HepG2 (cell line): ENCODE measurements at regions not wholly inside any gene's neighbourhood (a gene's known extent, or its start where the extent isn't known, plus 50 kb on each side); places are given as distances from the start of the nearest gene placed in this dataset.

Source experiments
- ADNP ChIP-seq: sonication (generic); formaldehyde crosslinking; IDR thresholded peaks from 2 replicates; pipeline ENCODE4 v1.4.0; 2020; ENCODE audit warnings: missing genetic modification reagents
- ATAD3A ChIP-seq: sonication (generic); formaldehyde crosslinking; IDR thresholded peaks from 2 replicates; pipeline ENCODE4 v1.4.0; 2020; ENCODE audit warnings: missing genetic modification reagents
- HOXD1 ChIP-seq: sonication (generic); formaldehyde crosslinking; IDR thresholded peaks from 2 replicates; pipeline ENCODE4 v1.5.0; 2020; ENCODE audit warnings: missing genetic modification reagents
- MAFK ChIP-seq, 2 experiments: IDR thresholded peaks in 1 of 2; conservative IDR thresholded peaks in 1 of 2; 2 replicates each; pipeline ENCODE4 v1.6.1; 2011; ENCODE audit warnings: improper control_type of control experiment in 2 of 2, low read length in 2 of 2
- MEF2D ChIP-seq: sonication (generic); formaldehyde crosslinking; IDR thresholded peaks from 2 replicates; pipeline ENCODE4 v1.5.1; 2020; ENCODE audit warnings: mild to moderate bottlenecking, missing genetic modification reagents
- NAIF1 ChIP-seq: sonication (generic); formaldehyde crosslinking; IDR thresholded peaks from 2 replicates; pipeline ENCODE4 v1.5.0; 2020; ENCODE audit warnings: mild to moderate bottlenecking, missing genetic modification reagents, borderline replicate concordance
- NFATC3 ChIP-seq: sonication (generic); formaldehyde crosslinking; IDR thresholded peaks from 2 replicates; pipeline ENCODE4 v1.5.1; 2020; ENCODE audit warnings: mild to moderate bottlenecking, missing genetic modification reagents
- NFYB ChIP-seq: sonication (generic); formaldehyde crosslinking; IDR thresholded peaks from 2 replicates; pipeline ENCODE4 v1.4.0; 2020; ENCODE audit warnings: missing genetic modification reagents
- PHF8 ChIP-seq: sonication (generic); formaldehyde crosslinking; IDR thresholded peaks from 2 replicates; pipeline ENCODE4 v1.5.0; 2020; ENCODE audit warnings: missing genetic modification reagents
- REPIN1 ChIP-seq: sonication (generic); formaldehyde crosslinking; IDR thresholded peaks from 2 replicates; pipeline ENCODE4 v1.8.0; 2022; ENCODE audit warnings: missing genetic modification reagents, low read depth, mild to moderate bottlenecking, borderline replicate concordance
- SOX5 ChIP-seq: IDR thresholded peaks from 2 replicates; pipeline ENCODE4 v1.6.1; 2016; ENCODE audit warnings: borderline replicate concordance
- ZNF20 ChIP-seq: sonication (generic); formaldehyde crosslinking; IDR thresholded peaks from 2 replicates; pipeline ENCODE4 v1.4.0; 2020; ENCODE audit warnings: mild to moderate bottlenecking, moderate library complexity, missing genetic modification reagents
- ZNF230 ChIP-seq: sonication (generic); formaldehyde crosslinking; IDR thresholded peaks from 2 replicates; pipeline ENCODE4 v1.4.0; 2020; ENCODE audit warnings: mild to moderate bottlenecking, missing genetic modification reagents
- ZNF260 ChIP-seq: sonication (generic); formaldehyde crosslinking; IDR thresholded peaks from 2 replicates; pipeline ENCODE4 v1.4.0; 2020; ENCODE audit warnings: missing genetic modification reagents, low read depth, mild to moderate bottlenecking, borderline replicate concordance
- ZNF33A ChIP-seq: sonication (generic); formaldehyde crosslinking; IDR thresholded peaks from 2 replicates; pipeline ENCODE4 v1.5.1; 2020; ENCODE audit warnings: missing genetic modification reagents, mild to moderate bottlenecking, moderate library complexity, borderline replicate concordance
- ZNF562 ChIP-seq: sonication (generic); formaldehyde crosslinking; IDR thresholded peaks from 2 replicates; pipeline ENCODE4 v1.8.0; 2022; ENCODE audit warnings: missing genetic modification reagents, borderline replicate concordance
- TF ChIP-seq, protein P1 (sequence below): sonication (generic); formaldehyde crosslinking; IDR thresholded peaks from 2 replicates; pipeline ENCODE4 v1.9.0; 2021; ENCODE audit warnings: missing genetic modification reagents, mild to moderate bottlenecking, borderline replicate concordance
- TF ChIP-seq, protein P2 (sequence below): sonication (generic); formaldehyde crosslinking; IDR thresholded peaks from 2 replicates; pipeline ENCODE4 v1.4.0; 2020; ENCODE audit warnings: mild to moderate bottlenecking, missing genetic modification reagents, borderline replicate concordance
- TF ChIP-seq, protein P3 (sequence below): sonication (generic); formaldehyde crosslinking; IDR thresholded peaks from 2 replicates; pipeline ENCODE4 v1.8.0; 2022; ENCODE audit warnings: mild to moderate bottlenecking, missing genetic modification reagents, moderate library complexity
- TF ChIP-seq, protein P4 (sequence below): sonication (generic); formaldehyde crosslinking; IDR thresholded peaks from 2 replicates; pipeline ENCODE4 v1.4.0; 2020; ENCODE audit warnings: missing genetic modification reagents, borderline replicate concordance

DNA sequence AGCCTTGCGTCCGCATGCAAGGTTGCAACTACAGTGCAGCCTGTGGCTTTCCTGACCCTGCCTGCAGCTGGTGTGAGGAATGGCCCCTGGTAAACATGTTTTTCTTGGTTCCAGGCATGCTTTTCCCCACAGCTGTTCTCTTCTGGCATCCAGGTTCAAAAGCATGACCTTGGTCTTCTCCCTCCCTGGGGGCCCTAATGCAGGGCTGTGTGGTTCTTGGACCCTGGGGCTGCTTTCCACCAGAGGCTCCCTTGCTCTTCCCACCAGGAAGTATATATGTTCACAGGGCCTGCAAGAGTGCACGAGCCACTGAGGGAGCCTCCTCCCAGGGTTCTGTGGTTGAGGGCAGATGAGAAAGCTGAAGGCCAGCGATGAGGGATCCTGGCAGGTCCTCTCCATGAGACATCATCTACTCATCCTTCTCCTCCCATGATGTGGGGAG lies 125.9 kb downstream of the BCL2L11 start (continued):
- TF ChIP-seq, protein P1, sequence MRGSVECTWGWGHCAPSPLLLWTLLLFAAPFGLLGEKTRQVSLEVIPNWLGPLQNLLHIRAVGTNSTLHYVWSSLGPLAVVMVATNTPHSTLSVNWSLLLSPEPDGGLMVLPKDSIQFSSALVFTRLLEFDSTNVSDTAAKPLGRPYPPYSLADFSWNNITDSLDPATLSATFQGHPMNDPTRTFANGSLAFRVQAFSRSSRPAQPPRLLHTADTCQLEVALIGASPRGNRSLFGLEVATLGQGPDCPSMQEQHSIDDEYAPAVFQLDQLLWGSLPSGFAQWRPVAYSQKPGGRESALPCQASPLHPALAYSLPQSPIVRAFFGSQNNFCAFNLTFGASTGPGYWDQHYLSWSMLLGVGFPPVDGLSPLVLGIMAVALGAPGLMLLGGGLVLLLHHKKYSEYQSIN (CRISPR knock-in tag): no peak
- TF ChIP-seq NAIF1 (CRISPR knock-in tag) (no peak), PHF8 (CRISPR knock-in tag) (no peak), ZNF33A (CRISPR knock-in tag) (peak; percentile 85; the same call in 1 of the 2 replicates), ZNF562 (no peak), REPIN1 (CRISPR knock-in tag) (no peak), ZNF230 (no peak), HOXD1 (CRISPR knock-in tag) (0 out of 2 replicates have a peak, but pooled peaks have one; percentile 50), ADNP (no peak), MAFK (conservative IDR thresholded peaks at IDR 0.05 in 1 of 2, IDR thresholded peaks at IDR 0.05 in 1 of 2; ENCODE audit: low read length in 2 of 2) (no peak), ZNF20 (CRISPR knock-in tag) (no peak), NFYB (CRISPR knock-in tag) (no peak), ZNF260 (CRISPR knock-in tag) (0 out of 2 replicates have a peak, but pooled peaks have one; percentile 90), MEF2D (CRISPR knock-in tag) (peak; percentile 83), SOX5 (CRISPR knock-in tag) (peak; percentile 83), ATAD3A (CRISPR knock-in tag) (no peak), NFATC3 (CRISPR knock-in tag) (no peak)
- TF ChIP-seq, protein P2, sequence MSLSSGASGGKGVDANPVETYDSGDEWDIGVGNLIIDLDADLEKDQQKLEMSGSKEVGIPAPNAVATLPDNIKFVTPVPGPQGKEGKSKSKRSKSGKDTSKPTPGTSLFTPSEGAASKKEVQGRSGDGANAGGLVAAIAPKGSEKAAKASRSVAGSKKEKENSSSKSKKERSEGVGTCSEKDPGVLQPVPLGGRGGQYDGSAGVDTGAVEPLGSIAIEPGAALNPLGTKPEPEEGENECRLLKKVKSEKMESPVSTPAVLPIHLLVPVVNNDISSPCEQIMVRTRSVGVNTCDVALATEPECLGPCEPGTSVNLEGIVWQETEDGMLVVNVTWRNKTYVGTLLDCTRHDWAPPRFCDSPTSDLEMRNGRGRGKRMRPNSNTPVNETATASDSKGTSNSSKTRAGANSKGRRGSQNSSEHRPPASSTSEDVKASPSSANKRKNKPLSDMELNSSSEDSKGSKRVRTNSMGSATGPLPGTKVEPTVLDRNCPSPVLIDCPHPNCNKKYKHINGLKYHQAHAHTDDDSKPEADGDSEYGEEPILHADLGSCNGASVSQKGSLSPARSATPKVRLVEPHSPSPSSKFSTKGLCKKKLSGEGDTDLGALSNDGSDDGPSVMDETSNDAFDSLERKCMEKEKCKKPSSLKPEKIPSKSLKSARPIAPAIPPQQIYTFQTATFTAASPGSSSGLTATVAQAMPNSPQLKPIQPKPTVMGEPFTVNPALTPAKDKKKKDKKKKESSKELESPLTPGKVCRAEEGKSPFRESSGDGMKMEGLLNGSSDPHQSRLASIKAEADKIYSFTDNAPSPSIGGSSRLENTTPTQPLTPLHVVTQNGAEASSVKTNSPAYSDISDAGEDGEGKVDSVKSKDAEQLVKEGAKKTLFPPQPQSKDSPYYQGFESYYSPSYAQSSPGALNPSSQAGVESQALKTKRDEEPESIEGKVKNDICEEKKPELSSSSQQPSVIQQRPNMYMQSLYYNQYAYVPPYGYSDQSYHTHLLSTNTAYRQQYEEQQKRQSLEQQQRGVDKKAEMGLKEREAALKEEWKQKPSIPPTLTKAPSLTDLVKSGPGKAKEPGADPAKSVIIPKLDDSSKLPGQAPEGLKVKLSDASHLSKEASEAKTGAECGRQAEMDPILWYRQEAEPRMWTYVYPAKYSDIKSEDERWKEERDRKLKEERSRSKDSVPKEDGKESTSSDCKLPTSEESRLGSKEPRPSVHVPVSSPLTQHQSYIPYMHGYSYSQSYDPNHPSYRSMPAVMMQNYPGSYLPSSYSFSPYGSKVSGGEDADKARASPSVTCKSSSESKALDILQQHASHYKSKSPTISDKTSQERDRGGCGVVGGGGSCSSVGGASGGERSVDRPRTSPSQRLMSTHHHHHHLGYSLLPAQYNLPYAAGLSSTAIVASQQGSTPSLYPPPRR (CRISPR knock-in tag): peak; percentile 76; the same call in 1 of the 2 replicates
- TF ChIP-seq, protein P3, sequence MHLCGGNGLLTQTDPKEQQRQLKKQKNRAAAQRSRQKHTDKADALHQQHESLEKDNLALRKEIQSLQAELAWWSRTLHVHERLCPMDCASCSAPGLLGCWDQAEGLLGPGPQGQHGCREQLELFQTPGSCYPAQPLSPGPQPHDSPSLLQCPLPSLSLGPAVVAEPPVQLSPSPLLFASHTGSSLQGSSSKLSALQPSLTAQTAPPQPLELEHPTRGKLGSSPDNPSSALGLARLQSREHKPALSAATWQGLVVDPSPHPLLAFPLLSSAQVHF (CRISPR knock-in tag): no peak
- TF ChIP-seq, protein P4, sequence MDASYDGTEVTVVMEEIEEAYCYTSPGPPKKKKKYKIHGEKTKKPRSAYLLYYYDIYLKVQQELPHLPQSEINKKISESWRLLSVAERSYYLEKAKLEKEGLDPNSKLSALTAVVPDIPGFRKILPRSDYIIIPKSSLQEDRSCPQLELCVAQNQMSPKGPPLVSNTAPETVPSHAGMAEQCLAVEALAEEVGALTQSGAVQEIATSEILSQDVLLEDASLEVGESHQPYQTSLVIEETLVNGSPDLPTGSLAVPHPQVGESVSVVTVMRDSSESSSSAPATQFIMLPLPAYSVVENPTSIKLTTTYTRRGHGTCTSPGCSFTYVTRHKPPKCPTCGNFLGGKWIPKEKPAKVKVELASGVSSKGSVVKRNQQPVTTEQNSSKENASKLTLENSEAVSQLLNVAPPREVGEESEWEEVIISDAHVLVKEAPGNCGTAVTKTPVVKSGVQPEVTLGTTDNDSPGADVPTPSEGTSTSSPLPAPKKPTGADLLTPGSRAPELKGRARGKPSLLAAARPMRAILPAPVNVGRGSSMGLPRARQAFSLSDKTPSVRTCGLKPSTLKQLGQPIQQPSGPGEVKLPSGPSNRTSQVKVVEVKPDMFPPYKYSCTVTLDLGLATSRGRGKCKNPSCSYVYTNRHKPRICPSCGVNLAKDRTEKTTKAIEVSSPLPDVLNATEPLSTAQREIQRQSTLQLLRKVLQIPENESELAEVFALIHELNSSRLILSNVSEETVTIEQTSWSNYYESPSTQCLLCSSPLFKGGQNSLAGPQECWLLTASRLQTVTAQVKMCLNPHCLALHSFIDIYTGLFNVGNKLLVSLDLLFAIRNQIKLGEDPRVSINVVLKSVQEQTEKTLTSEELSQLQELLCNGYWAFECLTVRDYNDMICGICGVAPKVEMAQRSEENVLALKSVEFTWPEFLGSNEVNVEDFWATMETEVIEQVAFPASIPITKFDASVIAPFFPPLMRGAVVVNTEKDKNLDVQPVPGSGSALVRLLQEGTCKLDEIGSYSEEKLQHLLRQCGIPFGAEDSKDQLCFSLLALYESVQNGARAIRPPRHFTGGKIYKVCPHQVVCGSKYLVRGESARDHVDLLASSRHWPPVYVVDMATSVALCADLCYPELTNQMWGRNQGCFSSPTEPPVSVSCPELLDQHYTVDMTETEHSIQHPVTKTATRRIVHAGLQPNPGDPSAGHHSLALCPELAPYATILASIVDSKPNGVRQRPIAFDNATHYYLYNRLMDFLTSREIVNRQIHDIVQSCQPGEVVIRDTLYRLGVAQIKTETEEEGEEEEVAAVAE: no peak; the same call in 1 of the 2 replicates
